GM18868 (cell line): ENCODE measurements at regions not wholly inside any gene's neighbourhood (a gene's known extent, or its start where the extent isn't known, plus 50 kb on each side); places are given as distances from the start of the nearest gene placed in this dataset.

ENCODE experiments used
- ATAC-seq: cut with Tn5 transposase; IDR thresholded peaks from one replicate; pipeline ENCODE4 v1.9.1; 2021; ENCODE audit warnings: mild to moderate bottlenecking, moderate library complexity; ENCODE audit not compliant: unreplicated experiment

DNA sequence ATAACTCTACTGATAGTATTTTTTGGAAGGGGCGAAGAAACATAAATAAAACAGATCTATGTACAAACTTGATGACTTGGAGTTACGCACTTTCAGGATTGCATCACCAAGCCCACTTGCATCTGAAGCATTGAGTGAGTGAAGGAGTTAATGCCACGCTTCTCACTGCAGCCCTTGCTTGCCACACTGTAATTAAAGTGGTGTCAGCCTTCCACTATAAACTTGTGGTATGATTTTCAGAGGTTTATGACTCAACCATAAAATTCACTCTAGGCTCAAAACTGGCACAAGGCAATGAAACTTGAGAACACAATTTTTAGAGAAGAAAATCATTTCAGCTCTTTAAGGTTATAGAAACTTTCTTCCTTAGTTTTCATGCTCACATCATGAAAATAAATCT, 93.9 kb upstream of the PRMT6 start:
- ATAC-seq: no peak

DNA sequence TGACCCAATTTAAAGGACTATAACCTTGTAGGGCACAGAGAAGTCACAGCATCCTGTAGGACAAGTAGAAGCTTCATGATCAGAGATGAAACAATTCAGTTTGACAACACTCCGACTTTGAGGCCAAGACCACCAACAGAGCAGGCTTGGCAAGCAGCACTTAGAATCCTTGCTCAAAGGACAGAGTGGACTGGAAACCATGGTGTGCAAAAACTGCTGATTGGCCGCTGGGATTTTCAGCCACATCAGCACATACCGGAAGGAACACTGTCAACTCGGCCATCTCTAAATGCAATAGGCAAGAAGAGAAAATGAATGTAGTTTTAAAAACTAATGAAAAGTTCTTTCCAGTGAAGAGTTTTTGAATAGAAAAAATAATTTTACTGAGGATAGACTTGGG, 92.0 kb upstream of the PRMT6 start:
- no peak for ATAC-seq

DNA sequence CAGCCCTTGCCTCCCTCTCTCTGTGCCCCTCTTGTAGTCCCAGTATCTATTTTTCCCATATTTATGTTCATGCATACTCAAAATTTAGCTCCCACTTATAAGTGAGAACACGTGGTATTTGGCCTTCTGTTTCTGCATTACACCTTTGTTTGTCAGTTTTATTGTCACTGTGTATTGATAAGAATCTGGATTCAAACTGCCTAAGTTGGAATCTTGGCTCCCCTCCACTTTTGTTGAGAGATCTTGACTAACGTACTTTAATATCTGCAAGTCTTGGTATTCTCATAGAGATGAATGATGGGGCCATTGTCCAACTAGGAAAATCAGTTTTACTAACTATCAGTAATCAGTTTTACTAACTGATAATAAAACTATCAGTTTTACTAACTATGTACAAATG, 87.8 kb upstream of the PRMT6 start:
- ATAC-seq: no peak

DNA sequence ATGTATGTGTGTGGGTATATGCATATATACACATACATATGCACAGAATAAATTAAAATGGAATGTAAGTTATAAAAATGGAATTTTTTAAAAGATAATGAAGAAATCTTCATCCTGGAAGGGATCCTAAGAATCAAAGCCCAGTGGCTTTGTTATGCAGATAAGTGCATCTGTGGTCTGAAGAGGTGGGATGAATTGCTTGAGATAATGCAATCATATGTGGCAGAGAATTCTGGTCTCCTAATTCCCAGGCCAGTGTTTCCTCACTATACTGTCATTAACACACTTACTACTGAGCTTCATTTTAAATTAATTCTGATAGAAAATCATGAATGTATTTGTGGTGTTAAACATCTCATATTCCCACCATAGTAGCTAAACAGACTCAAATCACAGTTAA, 86.7 kb upstream of the PRMT6 start:
- ATAC-seq: no peak

DNA sequence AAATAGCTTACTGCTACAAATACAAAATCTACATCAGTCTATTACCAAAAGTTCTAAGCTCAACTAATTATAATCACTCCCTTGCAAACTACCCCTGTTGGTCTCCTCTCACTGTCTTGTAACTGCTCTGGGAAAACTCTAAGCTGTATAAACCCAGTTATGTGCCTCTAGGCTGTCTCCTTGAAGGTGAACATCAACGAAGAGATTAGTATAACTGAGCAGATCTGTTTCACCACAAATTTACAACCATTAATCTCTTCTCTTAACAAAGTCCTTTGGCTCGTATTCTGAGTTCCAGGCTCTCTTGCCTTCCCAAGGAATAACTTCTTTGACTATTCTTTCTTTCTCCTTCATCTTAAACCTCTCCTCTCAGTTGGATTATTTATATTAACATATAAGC, 84.4 kb upstream of the PRMT6 start:
- ATAC-seq: no peak

DNA sequence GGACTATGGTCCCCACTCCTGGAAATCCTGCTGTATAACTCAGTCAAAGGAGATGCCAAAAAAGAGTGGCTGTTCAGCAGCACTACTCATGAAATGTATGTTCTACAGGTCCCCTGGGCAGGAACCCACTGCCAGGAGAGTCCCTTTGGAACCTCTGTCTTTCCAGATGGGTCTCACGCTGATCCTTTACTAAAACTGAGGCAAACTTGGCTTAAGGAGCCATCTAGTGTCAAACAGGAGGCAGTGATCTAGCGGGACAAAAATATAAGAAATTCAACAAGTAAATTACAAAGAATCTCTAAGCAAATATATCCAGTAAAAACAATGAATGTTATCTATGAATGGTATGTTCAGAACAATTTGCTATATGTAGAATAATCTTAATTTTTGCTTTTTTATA, 80.5 kb upstream of the PRMT6 start:
- ATAC-seq: no peak

DNA sequence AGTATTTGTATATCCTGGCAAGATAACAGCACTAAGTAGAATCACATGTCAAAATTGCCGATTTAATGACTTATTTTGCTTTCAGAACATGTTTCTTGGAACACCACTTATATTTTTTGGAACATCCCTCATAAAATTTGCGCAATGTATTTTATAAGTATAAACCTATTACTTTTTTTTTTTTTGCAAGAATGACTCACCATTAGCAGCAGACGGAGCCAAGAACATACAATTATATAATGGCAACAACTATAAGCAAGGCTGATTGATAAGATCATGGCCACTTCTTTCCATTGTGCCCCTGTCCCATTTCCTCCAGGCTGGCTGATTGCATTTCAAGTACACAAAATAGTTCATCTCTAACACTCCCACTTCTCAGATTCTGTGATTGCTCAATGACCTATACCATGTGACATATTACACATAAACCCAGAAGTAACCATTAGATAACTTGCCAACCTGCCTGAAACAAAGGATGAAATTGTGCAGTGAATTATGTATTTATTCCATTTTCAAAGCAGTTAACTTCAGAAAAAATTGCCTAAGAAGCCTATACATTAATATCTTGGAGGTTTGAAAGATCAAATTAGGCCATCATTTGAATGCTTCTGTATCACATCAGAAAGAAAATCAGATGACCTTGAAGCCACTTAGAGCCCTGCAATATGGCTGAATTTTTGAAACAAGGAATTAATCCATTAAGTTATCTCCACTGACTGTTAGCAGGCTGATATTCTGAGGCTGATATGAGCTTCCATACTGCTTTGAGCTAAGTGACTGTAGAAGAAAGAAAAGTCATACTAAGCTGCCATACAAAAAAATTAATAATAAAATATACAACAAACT, 77.8 kb upstream of the PRMT6 start:
- ATAC-seq: no peak

DNA sequence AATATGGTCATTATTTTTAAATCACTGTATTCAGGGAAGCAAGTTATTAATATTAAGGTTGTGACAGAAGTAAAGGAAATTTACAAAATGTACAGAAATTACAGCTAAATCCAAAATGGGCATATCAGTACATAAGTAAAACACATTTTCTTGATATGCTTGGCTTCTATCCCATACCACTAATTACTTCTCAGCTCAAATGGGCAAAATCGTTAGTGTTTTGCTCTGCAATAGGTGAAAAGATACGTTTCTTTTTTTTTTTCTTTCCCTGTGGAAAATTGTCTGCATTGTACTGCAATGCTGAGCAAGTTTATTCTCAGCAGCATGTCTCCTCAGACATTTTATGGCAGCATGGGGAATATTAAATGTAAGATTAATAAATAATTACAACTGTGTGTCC, 77.1 kb upstream of the PRMT6 start:
- no peak for ATAC-seq

DNA sequence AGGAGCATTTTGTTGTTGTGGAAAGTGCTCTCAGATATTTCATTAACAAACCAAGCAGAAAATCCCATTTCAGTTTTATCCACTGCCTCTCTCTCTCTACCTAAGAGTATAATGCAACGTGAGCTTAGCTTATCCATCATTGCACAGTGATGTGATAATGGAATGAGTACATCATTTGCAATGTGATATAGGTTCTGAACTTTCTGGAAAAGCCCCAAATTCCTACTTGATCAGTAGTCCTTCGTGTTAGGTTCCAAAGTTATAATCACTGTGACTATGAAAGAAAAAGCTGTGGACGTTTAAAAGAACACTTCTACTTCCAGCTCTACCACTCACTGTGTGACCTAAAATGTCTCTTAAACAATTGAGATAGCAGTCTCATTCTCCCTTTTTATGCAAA, 76.4 kb upstream of the PRMT6 start:
- no peak for ATAC-seq

DNA sequence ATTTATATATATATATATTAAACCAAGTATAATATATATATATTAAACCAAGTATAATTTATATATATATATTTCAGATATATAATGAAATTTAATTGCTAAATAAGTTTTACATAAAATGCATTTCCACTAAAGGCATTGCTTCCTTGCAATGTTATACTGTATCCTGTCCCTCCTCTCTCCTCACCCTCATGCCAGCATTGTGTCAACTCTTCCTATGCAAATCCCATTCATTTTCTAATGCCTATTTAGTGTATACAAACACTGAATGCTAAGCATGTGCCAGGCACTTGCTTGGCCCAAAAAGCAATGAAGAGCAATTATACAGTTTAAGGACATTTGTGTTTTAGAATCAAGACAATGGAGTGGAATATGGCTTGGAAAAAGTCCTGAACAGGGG, 71.7 kb upstream of the PRMT6 start:
- ATAC-seq: no peak

DNA sequence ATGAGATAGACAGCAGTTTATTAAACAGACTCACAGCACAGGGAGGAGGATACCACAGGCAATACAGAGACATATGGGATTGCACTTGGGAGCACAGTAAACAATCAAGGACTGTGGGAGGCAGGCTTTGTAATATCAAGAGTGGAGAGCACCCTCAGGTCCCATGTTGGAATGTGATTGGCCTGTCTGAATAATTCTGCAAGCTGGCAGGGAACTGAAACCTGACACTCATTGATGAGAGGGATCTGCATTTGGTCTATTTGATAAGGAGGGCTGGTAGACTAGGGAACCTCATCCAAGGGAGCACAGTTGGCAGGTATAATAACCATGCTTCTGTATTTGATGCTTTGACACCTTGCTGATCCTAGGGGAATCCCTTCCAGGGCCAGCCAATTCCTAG, 69.9 kb upstream of the PRMT6 start:
- ATAC-seq: peak; percentile 47

DNA sequence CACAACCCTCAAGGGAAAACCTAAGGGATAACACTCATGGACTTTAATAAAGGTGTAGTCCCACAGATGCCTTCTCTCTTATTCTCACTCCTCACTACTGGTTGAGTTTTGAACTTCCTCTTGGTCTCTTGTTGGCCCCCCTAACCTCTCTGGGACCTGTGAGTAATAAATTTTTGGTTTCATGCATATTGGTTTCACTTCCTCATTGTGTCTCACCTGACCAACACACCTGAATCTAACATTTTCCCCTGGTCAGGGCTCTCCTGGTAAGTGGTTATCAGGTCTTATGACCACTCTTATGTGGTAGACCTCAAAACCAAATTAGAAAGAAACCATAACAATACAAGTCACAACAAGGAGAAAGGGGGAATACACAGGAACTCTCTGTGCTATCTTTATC, 60.5 kb upstream of the PRMT6 start:
- peak; percentile 96 for ATAC-seq

DNA sequence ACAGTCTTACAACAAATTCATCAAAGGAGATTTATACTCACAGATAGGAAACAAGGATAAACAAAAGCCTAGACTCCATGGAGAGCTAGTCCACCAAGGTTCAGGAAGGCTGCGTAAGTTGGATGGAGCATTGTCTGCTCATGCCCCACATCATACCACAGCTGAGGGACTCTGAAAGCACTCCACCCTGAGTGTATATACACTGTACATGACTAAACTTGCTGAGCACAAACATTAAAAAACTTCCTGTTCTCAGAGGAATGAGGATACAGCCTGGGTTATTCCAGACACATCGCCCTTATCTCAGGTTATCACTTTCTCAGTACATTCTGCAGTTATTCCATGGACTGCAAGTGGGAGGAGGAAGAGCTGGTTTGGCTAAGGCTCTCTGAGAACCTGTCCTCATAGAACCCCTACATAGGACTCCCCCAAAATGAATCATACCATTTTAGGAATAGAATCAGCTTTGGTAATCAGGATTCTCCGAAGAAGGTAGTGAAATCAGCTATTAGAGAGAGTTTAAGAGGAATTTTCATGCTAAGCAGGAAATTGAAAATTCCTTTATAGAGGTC, 58.0 kb upstream of the PRMT6 start:
- ATAC-seq: no peak

DNA sequence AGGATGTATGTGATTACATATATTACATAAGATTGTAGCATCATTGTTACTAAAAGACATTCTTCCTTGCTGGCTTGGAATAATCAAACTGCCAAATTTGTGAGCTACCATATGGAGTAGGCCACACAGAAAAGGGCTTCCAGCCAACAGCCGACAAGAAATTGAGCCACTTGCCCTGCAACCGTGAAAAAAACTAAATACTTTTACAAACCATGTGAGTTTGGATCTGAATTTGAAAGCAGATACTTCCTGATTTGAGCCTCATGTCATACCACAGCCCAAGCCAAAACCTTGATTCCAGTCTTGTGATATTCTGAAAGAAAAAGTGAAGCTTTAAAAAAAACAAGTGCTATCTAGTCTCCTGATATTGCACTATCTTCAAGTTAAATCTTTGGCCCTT, 55.6 kb upstream of the PRMT6 start:
- ATAC-seq: no peak

DNA sequence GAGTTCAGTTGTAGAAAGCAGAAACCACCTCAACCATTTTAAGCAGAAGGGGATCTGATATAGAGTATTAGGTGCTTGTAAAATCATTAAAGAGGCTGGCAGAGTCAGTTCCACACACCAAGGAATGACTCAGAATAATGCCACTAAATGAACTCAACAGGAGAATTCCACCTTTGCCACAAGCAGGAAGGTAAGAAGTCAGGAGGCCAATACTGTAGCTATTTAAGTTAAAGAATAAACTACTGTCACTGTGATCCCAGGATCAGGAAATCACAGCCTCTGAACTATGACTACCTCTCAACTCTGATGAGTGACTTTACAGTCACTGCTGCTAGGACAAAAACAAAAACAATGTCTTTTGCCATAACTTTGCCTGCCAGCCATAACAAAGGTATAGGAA, 52.5 kb upstream of the PRMT6 start:
- no peak for ATAC-seq

DNA sequence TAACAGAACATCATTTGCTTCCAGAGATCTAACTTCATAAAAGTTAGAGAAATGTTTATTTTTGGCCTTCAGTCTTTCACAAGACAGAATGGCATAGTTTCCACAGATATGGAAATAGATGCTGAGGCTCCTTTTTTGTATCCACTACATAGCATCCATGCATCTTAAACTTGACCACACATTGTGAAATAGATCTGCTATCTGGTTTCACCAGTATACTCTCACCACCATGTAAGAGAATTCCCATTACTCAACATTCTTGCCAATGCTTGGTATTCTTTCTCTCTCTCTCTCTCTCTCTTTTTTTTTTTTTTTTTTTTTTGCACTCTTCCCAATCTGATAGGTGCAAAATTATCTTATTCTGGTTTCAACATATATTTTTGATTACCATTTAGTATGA, 52.1 kb upstream of the PRMT6 start:
- ATAC-seq: no peak
